K562 (cell line): ENCODE measurements at regions not wholly inside any gene's neighbourhood (a gene's known extent, or its start where the extent isn't known, plus 50 kb on each side); places are given as distances from the start of the nearest gene placed in this dataset.

Source experiments
- ATAC-seq: fragments of 200-7000 bp; cut with Tn5 transposase; 3 replicates; pipeline ENCODE4 v1.9.1; 2020; ENCODE audit warnings: moderate library complexity
- BruUV-seq: library from RNA; stranded (reverse); fragments of 400-500 nt; replicated peaks from 2 replicates; lab custom pipeline; 2021; lab: Mats Ljungman, UMichigan
- CTCF ChIA-PET: fragments of 300-600 bp; formaldehyde crosslinking; extraction: SDS; loops from one replicate; lab custom pipeline; 2021; ENCODE audit warnings: low intra/inter-chr PET ratio; lab: Yijun Ruan, JAX
- POLR2A ChIA-PET: fragments of 300-600, 350-650 bp; sonication (Branson Sonifier 250); formaldehyde crosslinking; extraction: SDS; loops from one replicate; lab custom pipeline; 2021; ENCODE audit warnings: antibody characterized with exemption, inconsistent platforms; lab: Yijun Ruan, JAX
- DNase-seq, 4 experiments: peaks; one replicate each; pipeline versions ENCODE4 v3.0.0 to v3.0.0-alpha.2; 2011 to 2018; ENCODE audit warnings: low spot score in 3 of 4, mixed read lengths in 3 of 4; ENCODE audit errors: extremely low read depth in 1 of 4
- FAIRE-seq: peaks from 2 replicates; lab custom pipeline; 2011; peaks lifted over from hg19 to GRCh38; lab: Jason Lieb, UNC
- H2AFZ ChIP-seq: 2 replicates; pipeline ENCODE4 v1.6.0; 2011; ENCODE audit warnings: low read depth, low read length, control low read depth, inconsistent platforms
- H3K27ac ChIP-seq: fragments of 200-600 bp; 3 replicates; pipeline ENCODE4 v1.8.0; 2011; ENCODE audit warnings: low read depth, mild to moderate bottlenecking, control low read depth, inconsistent platforms, low read length, moderate library complexity, mixed read lengths; ENCODE audit errors: extremely low read depth
- H3K27me3 ChIP-seq, 2 experiments: fragments of 300-600 bp in 1 of 2; 2 replicates in 1 of 2; 3 replicates in 1 of 2; pipeline versions ENCODE4 v1.6.0 to v1.8.0; 2011; ENCODE audit warnings: inconsistent platforms in 2 of 2, low read length in 2 of 2, mild to moderate bottlenecking in 1 of 2, mixed read lengths in 1 of 2, moderate library complexity in 1 of 2; ENCODE audit not compliant: control insufficient read depth in 2 of 2, insufficient read depth in 2 of 2
- H3K36me3 ChIP-seq: fragments of 300-600 bp; 3 replicates; pipeline ENCODE4 v1.8.0; 2011; ENCODE audit warnings: mild to moderate bottlenecking, low read length, inconsistent platforms; ENCODE audit not compliant: control insufficient read depth, insufficient read depth
- H3K4me1 ChIP-seq, 2 experiments: fragments of 200-600 bp in 1 of 2; replicated peaks in 1 of 2; 2 replicates in 1 of 2; 3 replicates in 1 of 2; pipeline versions ENCODE4 v1.5.1 to v1.8.0; 2011; ENCODE audit warnings: inconsistent platforms in 2 of 2, low read length in 2 of 2, mild to moderate bottlenecking in 1 of 2, mixed read lengths in 1 of 2, moderate library complexity in 1 of 2; ENCODE audit not compliant: control insufficient read depth in 2 of 2, insufficient read depth in 2 of 2
- H3K4me2 ChIP-seq: 2 replicates; pipeline ENCODE4 v1.6.1; 2011; ENCODE audit warnings: low read length, control low read depth, inconsistent platforms, mixed read lengths; ENCODE audit not compliant: insufficient read depth
- H3K4me3 ChIP-seq: fragments of 200-600 bp; sonication (generic), shearing (Covaris generic); 2 replicates; pipeline ENCODE4 v1.5.1; 2016; ENCODE audit warnings: control low read depth, inconsistent platforms
- H3K79me2 ChIP-seq: fragments of 200-600 bp; 3 replicates; pipeline ENCODE4 v1.8.0; 2011; ENCODE audit warnings: low read length, inconsistent platforms; ENCODE audit not compliant: control insufficient read depth, insufficient read depth
- H3K9ac ChIP-seq, 2 experiments: 2 replicates each; pipeline versions ENCODE4 v1.6.0 to v1.6.1; 2011; ENCODE audit warnings: low read depth in 2 of 2, low read length in 2 of 2, control low read depth in 1 of 2, inconsistent platforms in 1 of 2, mild to moderate bottlenecking in 1 of 2, mixed read lengths in 1 of 2; ENCODE audit not compliant: insufficient read depth in 1 of 2
- H3K9me1 ChIP-seq: one replicate; pipeline ENCODE4 v1.6.0; 2011; ENCODE audit warnings: inconsistent platforms, mild to moderate bottlenecking, low read length, moderate library complexity; ENCODE audit not compliant: control insufficient read depth, insufficient read depth
- H3K9me3 ChIP-seq: replicated peaks from 2 replicates; pipeline ENCODE4 v1.5.1; 2011; ENCODE audit warnings: low read depth, low read length, inconsistent platforms; ENCODE audit not compliant: control insufficient read depth, insufficient read depth
- H4K20me1 ChIP-seq: replicated peaks from 2 replicates; pipeline ENCODE4 v1.6.1; 2011; ENCODE audit warnings: low read length, inconsistent platforms, mixed read lengths; ENCODE audit not compliant: control insufficient read depth, insufficient read depth
- KAT2B ChIP-seq: IDR thresholded peaks from one replicate; pipeline ENCODE4 v1.6.1; 2012; ENCODE audit warnings: low read depth, mild to moderate bottlenecking, control low read depth, inconsistent platforms, low read length, moderate library complexity
- NFIC ChIP-seq: fragments of 450-650 bp; IDR thresholded peaks from 2 replicates; pipeline ENCODE4 v1.6.1; 2017; ENCODE audit warnings: mild to moderate bottlenecking, inconsistent platforms
- NFIX ChIP-seq: fragments of 250-450 bp; sonication (Bioruptor Pico); IDR thresholded peaks from 2 replicates; pipeline ENCODE4 v1.4.0; 2020; ENCODE audit warnings: low read depth, mild to moderate bottlenecking, moderate library complexity
- WHSC1 ChIP-seq: IDR thresholded peaks from one replicate; pipeline ENCODE4 v1.6.1; 2012; ENCODE audit warnings: low read length, control low read depth, inconsistent platforms
- WGBS: fragments of 100-300 bp; shearing (Covaris generic); methylation state at CpG from one replicate; pipeline ENCODE4 v1.1.6; 2016; ENCODE audit warnings: low coverage, mixed read lengths; ENCODE audit not compliant: insufficient coverage; ENCODE audit errors: missing lambda C conversion rate; 5-methylcytosine and 5-hydroxymethylcytosine counted together
- in situ Hi-C: fragments of 300-500 bp; cut with MboI; formaldehyde crosslinking; loops from 4 replicates; pipeline ENCODE4 v1.15.0; 2018; ENCODE audit warnings: inconsistent platforms, mixed read lengths
- intact Hi-C: fragments of 100-400 bp; cut with micrococcal nuclease; formaldehyde crosslinking; loops from 2 replicates; pipeline ENCODE4 v1.14.2; 2022
- TF ChIP-seq, protein P1 (sequence below): fragments of 250-450 bp; sonication (Bioruptor Pico); IDR thresholded peaks from 2 replicates; pipeline ENCODE4 v1.9.0; 2021; ENCODE audit warnings: mild to moderate bottlenecking

DNA sequence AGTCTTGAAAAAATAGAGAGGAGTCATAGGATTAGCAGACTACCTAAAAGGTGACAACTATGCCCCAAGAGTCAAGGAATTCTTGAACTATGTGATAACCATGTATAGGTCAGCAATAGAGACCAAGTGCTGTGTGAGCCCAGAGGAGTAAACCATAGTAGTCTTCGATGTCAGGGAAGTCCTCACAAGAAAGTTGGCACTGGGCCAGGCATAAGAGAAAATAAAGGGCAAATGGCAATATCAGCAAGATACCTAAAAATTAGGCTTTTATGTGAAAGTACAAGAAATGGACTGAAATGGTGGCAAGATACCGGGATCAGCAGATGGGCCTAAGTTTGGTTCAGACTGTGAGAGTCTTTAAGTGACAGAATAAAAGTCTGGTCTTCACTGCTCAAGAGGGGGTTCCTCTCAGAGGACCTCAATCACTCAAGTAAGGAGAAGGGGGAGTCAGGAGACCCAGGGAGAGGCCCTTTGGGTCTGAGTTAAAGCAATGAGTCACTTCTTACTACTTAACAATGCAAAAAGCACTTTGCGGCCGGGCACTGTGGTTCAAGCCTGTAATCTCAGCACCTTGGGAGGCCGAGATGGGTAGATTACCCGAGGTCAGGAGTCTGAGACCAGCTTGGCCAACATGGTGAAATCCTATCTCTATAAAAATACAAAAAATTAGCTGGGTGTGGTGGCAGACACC is 95.0 kb downstream of the TEX35 start:
- ChIA-PET CTCF (no interaction called here), POLR2A (interaction anchor here (1.7 kb wide), 1 partner anchor 19 kb away, joined by 5 read pairs; no protein-coding TSS in a partner anchor)
- Histone ChIP-seq H3K36me3 (no peaks in the 10 kb centered on the region), H3K9ac (no peak overlapping the region), H3K9me3 (no peaks in the 10 kb centered on the region), H4K20me1 (0 out of 2 replicates have a peak, but pooled peaks cover 3% of the 10 kb centered on the region), H3K9me1 (no peaks in the 10 kb centered on the region), H3K27ac (no peak overlapping the region), H3K4me1 (no peaks in the 10 kb centered on the region), H3K79me2 (no peaks in the 10 kb centered on the region), H3K27me3 (peaks cover 4 to 24% of the 10 kb centered on the region in 2 experiments), H2AFZ (no peak overlapping the region), H3K4me2 (no peak overlapping the region), H3K4me3 (no peak overlapping the region)
- intact Hi-C loops: no loop called here
- ATAC-seq (no peak), FAIRE-seq (no peak), DNase-seq (no peak)
- 5% methylated on average over 6 of the region's 6 CpGs for WGBS
- in situ Hi-C loops: no loop called here
- TF ChIP-seq NFIC (peak; percentile 97), NFIX (peak; percentile 91), KAT2B (no peak)
- TF ChIP-seq, protein P1, sequence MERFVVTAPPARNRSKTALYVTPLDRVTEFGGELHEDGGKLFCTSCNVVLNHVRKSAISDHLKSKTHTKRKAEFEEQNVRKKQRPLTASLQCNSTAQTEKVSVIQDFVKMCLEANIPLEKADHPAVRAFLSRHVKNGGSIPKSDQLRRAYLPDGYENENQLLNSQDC: no peak
- no TSS peak for BruUV-seq

DNA sequence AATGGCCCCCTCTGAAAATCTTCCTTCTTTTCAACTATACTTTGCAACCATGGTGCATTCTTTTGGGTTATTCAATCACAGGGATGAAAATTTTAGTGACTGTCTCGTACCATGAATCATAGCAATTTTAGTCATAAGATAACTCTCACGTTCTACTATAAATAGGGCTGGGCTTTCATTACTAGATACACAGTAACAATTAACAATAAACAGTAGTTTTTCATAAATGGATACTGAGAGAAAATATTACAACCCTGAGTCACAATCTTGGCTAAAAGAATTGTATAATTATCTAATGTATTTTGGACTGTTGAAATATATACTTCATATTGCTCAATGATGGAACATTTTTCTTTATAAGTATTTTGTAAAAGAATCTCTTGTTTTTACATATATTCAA is 96.1 kb downstream of the TEX35 start:
- in situ Hi-C loops (no loop called here), intact Hi-C loops (no loop called here)
- 3% methylated on average over 2 of the region's 2 CpGs for WGBS
- no TSS peak for BruUV-seq
- ChIA-PET CTCF (no interaction called here), POLR2A (no interaction called here)
- Histone ChIP-seq H3K9me3 (no peaks in the 10 kb centered on the region), H3K27ac (no peak overlapping the region), H3K9ac (no peak overlapping the region), H3K4me2 (no peak overlapping the region), H3K4me3 (no peak overlapping the region), H3K4me1 (no peaks in the 10 kb centered on the region), H4K20me1 (no peaks in the 10 kb centered on the region), H3K9me1 (no peaks in the 10 kb centered on the region), H3K36me3 (no peaks in the 10 kb centered on the region), H3K79me2 (no peaks in the 10 kb centered on the region), H3K27me3 (peaks cover 0 to 25% of the 10 kb centered on the region in 2 experiments; a peak in 4 of 5 replicates), H2AFZ (no peak overlapping the region)
- FAIRE-seq: no peak
- DNase-seq: no peak
- no peak for ATAC-seq
- TF ChIP-seq WHSC1: no peak
